ENCODE measurements at regions not wholly inside any gene's neighbourhood (a gene's known extent, or its start where the extent isn't known, plus 50 kb on each side); places are given as distances from the start of the nearest gene placed in this dataset.
"Not testable (repeated sequence)": the region's sequence is repeated elsewhere in the genome, so short reads cannot be mapped to it uniquely, and the experiment has no call there.

DNA sequence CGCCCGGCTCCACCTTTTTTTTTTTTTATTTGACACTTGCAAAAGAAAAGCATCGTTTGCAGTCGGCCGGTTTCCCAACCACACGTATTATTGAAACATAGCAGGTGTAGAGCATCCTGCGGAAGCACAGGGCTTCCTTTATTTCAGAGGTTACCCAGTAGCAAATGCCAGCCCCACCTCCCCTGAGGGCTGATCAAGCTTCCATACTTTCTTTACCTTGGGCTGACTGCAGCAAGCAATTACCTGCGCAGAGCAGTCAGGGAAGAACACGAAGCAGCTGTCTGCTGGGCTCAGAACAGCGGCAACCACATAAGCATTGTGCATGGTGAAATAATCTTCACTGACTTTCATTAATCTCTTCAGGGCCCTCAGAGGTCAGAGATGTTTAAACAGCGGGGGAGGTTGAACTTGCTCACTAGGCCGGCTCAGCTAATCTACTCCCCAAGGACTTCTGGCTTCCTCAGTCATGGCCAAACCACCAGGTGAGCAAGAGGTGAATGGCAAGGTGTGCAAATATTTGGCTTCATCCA, 784.7 kb upstream of the AUTS2 start:
- no peak for DNase-seq

DNA sequence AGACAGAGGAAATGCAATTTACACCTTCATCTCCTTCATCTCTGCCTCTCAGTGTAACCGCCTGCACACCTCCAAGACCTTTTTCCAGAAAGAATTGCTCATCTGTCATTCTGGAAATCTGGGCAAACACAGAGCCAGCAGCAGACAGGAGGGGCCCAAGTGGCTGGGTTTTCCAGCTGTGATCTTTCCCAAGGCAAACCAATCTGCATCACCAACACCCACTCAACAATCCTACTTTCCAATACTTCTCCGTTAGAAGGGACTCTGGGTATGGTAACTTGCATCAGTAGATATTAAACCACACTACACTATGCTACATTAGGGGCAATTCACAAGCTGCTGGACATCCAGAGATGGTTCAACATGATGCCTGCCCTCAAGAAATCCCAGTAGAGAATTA, 781.8 kb upstream of the AUTS2 start:
- no peak for DNase-seq

DNA sequence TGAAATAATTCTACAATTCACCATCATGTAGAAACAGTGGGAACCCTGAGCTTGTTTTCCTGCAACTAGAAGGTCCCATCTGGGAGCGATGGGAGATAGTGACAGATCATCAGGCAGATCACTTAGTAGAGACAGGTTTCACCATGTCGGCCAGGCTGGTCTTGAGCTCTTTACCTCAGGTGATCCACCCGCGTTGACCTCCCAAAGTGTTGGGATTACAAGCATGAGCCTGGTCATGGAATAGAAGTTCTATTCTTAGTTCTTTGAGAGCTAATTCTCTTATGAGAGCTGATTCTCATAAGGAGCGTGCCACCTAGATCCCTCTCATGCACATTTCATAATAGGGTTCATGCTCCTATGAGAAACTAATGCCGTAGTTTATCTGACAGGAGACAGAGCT, 778.0 kb upstream of the AUTS2 start:
- no peak for DNase-seq

DNA sequence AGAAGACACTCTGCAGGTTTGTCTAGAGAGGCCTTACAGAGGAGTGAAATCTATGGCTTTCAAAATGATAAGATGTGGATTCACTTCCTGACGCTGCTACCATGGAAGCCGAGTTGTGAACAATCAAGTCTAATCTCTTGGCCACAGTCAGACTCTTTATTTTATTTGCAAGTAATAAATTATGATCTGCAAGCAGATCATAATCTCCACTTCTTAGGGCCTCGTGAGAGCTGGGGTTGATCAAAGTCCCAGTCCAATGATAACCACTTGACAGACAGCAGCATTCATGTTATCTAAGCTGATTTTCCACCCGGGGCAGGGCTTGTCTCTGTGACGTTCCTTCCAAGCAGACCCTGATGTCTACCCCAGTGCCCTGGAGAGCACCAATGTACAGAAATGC, 776.4 kb upstream of the AUTS2 start:
- no peak for DNase-seq

DNA sequence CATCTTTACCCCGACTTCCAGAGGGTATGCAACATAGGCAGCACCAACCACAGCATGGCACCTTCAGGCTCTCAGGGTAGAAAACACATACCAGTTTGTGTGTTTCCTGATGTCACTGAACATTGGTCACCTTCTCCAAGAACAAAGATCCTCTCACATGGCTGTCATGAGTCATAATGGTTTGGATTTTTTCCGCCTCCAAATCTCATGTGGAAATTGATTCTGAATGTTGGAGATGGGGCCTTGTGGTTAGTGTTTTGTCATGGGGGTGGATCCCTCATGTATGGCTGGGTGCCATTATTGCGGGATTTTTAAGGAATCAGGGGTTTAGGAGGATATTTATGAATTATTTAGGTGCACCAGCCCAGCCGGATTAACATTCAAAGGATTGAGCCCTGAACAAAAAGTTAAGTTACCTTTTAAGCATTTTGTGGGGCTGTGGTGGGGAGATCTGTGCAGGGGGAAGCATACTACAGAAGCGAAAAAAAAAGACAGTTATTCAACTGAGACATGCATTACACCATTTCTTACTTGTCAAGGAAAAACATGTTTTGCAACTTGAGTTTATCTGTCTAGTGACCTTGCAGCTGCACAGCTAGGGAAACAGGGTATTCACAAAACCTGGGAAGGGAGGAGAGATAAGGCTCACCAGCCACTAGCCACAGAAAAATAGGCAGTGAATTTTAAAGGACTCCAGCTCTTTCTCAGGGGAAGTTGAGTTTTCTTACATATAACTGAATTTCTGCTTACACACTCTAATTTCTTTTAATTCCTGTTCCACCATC, 774.1 kb upstream of the AUTS2 start:
- DNase-seq, result no peak

DNA sequence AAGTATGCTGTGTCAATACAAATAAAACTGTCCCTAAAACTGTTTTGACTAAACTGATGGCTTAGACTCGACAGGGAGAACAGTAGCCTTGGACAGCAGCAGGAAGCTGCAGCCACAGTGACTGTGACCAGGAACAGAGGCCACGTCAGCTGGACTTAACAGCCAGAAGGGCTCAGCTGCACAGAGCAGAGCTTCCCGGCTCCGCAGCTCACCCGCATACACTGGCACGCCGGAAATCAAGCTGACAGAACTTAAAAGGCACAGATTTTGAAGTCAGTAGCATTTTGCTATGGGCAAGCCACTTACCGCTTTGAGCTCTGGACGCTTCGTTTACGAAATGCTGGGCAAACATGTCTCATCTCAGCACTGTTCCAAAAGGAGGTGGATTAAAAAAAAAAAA, 769.7 kb upstream of the AUTS2 start:
- DNase-seq, result no peak

DNA sequence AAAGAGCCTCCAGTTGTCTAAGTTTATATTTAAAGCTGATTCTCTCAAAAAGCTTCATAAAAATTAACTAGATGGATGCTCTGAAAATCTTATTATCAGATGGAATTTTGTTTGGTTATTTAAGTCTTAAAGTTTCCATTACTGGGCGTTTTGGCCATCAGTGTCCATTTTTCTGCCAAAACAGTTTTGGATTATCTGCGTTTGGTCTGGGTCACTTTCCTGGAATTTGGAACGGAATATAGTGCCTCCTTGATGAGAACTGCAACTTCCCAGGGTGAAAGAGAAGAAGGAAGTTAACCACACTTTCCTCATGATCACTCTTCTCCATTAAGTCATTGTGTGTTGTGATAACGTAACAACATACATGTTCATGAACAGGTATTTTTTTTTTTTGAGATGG, 764.9 kb upstream of the AUTS2 start:
- no peak for DNase-seq

DNA sequence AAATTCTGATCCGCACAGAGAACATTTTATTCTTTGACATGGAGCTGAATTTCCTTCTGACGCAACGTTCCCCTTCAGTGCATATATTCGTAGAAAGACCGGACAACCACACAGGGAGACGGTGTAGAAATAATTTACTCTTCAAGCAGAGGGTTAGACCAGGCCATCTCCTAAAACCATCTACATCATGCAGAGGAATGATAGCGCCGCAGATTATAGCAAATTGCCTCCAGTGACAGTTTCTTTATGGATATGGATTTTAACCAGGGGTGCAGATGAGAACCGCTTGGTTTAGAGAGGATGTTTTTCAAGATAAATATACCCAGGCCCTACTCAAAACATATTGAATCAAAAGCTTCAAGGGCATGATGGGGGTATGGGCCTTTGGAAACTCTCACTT, 759.3 kb upstream of the AUTS2 start:
- no peak for DNase-seq

DNA sequence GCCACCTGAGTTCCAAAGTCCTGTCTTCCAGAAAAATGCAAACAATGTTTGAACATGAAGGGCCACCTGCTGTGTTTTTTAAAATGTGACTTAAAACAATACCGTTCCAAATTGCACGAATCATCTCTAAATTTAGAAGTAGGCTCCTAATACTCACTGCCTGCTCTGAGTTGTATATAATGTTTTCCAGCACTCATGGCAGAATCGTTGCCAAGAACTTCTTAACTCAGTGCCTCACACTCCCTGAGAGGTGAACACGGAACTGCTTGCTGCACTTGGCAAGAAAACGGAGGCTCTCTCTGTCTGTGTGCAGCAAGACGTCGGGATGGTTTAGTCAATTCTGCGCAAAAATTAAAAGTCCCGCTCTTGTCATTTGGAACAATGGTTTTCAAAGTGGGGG, 757.3 kb upstream of the AUTS2 start:
- no peak for DNase-seq

DNA sequence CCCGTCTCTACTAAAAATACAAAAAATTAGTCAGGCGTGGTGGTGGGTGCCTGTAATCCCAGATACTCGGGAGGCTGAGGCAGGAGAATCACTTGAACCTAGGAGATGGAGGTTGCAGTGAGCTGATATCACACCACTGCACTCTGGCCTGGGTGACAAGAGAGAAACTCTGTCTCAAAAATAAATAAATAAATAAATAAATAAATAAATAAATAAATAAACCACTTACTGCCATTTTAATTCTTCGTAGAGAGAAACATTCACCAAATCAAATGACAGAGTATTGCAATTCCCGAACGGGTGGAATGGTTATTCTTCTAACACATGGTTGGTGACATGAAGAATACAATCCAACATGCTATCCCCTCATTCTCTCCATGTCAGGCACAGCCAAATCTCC, 754.3 kb upstream of the AUTS2 start:
- not testable (repeated sequence) for DNase-seq

DNA sequence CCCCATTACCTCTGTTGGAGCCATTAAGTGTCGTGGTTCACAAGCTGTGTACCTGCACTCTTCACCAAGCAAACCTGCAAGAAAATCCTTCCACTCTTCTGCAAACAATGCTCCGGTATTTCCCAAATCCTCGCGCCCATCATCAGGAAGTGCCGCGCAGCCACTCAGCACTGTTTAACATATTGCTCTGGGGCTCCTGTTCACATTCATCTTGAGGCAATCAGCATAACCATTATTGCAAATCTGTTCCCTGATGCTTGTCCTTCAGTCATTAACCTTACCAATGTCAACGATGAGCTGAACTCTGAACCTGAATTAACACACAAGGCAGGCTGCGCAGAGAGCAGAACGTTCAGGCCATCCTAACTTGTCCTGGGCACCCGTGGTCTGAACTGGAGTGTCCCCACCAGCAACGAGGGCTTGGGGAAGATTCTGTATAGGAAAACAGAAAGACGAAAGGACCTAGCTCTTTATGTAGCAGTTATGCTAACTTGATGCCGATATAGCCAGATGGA, 751.4 kb upstream of the AUTS2 start:
- no peak for DNase-seq

DNA sequence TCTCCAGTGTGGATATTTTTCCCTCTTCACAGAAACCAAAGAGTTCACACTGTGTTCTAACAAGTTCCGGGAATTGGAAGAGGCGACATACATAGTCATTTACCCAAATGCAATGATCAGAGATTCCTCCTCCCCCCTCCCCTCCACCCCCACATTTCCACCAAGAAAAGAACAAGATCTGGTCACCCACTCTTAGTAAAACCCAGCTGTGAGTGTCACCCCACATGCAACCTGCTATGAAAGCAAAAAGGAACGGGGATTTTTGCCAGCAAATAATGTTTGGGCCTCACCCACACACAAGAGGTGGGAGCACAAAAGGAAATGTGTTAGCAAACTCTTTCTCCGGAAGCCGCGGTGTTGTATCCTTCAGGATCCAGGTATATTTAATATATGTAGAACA, 745.0 kb upstream of the AUTS2 start:
- no peak for DNase-seq

DNA sequence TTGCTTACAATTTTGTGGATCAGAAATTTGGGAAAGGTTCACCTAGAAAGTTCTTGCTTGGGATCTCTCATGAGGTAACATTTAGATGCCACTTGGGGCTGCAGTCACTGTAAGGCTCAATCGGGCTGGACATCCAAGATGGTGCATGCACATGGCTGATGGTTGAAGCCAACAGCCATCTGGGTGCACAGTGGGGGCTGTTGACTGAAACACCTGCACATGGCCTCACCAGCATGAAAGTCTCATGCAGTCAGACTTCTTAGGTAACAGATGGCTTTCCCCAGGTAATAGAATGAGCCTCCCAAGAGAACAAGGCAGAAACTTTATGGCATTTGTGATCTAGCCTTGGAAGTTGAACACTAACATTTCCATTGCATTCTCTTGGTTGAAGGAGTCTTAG, 740.7 kb upstream of the AUTS2 start:
- no peak for DNase-seq

DNA sequence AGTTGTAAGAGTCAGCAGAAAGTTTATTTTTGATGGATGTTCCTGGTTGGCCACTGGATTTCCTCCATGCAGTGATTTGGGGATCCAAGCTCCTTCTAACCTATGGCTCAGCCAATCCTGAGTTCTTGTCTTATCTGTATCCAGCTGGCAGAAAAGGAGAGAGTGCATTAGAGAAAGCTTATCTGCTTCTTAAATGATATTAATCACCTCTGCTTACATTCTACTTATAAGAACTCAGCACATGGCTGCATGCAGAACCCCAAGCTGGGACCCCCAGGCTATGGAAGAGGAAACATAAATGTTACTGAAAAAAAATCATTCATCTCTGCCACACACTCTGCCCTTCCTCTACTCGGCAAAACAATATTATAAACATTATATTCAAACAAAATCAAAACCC, 739.8 kb upstream of the AUTS2 start:
- DNase-seq, result no peak

DNA sequence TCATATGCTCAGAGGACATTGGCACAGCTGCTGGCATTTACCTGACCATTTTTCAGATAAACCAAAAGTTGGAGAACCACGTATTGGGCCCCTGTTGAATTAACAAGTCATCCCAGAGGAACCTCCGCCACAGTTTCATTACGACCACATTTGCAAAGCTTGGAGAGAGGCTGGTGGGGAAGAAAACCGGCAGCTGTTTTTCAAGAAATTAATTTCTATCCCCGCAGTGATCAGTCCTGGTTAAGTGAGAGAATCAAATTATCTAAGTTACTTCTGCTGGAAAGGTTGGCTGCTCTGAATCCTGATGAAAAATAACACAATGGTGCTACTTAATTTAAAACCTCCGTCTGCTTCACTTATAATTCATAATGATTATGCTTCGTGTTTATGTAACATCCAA, 737.1 kb upstream of the AUTS2 start:
- no peak for DNase-seq

DNA sequence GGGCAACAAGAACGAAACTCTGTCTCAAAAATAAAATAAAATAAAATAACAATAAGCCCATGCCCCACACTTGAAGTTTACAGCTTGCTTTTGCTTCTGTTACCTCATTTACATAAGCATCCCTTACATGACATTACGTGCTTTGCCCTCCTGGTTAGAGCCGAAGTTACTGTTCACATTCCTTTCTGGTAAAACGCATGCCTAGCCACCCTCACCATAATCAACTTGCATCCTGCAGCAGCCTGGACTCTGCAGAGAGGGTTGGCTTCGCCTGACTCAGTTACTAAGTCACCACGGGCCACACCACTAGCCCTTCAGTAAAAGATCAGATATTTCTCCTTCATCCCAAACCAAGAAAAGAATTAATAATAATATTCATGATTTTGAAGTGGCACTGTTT, 736.0 kb upstream of the AUTS2 start:
- DNase-seq, result no peak

DNA sequence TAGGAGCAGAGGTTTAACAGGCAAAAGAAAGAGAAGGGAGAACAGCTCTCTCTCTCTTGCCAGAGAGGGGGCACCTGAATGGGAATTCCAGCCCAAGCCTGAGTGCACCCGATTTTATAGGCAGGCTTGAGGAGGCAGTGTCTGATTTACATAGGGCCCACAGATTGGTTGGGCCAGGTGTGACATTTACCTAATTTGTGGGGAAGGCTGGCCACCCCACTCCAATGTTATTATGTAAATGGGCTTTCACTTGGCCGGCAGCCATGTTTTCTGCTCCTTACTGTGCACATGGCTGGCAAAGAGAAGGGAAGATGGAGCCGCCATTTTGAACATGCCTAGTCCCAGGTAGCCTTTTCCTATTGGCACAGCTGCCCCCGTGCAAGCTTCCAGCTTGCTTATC, 735.5 kb upstream of the AUTS2 start:
- no peak for DNase-seq

DNA sequence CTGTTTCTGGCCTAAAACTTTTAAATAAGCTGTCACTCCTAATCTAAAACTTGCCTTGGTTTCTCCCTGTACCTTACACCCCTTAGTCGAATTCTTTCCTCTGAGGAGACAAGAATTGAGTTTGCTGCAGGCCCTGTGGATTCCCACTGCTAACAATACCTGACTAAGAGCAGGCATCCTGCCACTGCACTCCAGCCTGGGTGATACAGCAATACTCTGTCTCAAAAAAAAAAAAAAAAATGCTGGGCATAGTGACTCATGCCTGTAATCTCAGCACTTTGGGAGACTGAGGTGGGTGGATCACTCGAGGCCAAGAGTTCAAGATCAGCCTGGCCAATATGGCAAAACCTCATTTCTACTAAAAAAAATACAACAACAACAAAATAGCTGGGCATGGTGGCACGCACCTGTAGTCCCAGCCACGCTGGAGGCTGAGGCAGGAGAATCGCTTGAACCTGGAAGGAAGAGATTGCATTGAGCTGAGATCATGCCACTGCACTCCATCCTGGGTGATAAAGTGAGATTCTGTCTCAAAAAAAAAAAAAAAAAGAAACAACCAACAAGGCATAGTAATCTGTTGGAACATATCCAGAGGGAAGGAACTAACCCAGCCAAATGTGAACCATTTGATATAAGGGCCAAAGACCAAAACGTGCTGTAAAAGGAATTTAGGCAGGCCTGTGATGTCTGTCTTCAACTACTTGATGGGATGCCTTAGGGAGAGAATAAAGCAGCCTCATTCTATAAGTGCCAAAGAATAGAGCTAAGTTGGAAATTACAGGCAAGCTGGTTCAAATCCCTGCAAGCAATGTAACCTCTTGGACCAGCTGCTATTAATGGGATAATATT, 732.7 kb upstream of the AUTS2 start:
- no peak for DNase-seq

DNA sequence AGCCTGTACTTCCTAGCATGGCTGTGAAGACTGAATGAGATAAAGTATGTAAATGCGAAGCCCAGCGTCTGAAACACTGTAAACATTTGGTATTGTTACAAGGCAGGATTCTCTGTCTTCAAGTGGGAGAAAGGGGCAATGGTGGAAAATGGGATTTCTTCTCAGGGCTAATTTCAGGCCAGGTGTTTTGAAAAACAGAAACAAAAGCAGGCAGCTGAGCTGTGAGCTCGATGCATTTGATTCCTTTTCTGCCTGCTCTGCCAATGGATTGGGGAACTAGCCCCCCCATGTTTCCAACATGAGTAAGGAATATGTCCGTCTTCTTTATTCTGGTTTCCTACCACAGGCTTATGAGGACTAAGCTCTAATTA, 732.1 kb upstream of the AUTS2 start:
- DNase-seq, result no peak

DNA sequence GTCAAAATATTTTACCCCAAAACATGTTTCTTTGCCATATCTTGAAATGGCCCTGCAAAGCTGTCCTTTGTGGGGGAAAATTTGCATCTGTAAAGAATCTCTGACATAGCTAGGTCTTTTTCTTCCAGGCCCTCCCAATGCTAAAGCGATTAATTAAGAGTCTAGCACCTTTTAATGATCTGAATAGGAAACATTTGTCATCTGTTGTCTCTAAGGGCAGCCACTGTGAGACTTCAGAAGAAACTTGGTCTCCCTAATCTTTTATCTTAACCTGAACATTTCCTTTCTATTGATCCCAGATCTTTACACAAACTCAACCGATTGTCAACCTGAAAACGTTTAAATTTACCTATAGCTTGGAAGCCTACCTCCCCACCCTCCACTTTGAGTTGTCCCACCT, 731.6 kb upstream of the AUTS2 start:
- DNase-seq, result not testable (repeated sequence)

DNA sequence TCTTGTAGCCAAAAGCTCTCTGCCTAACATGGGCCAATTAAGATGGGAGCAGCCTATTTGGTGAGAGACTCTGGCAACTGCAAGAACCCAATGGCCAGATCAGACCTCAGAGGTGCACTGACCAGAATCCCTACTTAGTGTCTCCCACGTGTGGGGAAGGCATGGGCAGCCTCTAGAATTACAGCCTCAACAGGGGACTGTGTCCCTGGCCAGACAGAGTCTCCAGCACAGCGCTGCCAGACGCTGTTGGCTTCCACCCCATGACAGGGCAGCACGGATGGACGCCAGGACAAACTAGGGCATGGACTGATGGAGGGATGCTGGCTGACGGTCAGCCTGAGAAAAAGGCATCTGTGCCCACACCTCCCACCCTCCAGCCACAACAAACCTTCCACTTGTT, 729.3 kb upstream of the AUTS2 start:
- no peak for DNase-seq

DNA sequence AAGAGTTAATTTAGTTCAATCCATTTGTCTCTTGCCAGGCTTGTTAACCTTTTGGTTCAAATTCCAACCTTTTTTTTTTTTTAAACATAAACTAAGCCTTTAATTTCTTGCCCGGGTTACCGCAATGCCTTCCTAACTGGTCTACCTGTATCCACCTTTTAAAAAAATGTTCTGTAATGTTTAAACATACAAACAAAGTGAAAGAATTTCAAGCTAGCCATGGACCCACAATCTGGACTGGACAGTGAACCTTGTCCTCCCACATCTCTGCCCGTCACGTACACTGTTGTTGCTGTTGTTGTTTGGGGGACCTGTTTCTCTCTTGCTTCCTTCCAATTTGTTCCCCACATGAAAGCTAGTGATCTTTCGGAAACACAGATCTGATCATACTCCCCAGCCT, 724.7 kb upstream of the AUTS2 start:
- DNase-seq, result no peak

DNA sequence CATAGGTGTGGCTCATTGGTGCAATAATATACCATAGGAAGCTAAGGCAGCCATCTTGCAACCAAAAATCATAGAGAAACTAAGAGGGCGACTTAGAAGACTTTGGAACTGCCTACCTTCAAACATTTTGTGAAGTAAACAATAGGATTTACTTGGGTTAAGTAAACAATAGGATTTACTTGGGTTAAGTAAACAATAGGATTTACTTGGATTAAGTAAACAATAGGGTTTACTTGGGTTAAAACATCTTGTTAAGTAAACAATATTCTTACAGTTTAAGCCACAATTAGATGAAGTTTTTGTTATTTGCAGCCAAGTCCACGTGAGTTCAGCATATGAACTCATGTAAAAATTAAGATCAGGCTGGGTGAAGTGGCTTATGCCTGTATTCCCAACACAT, 722.4 kb upstream of the AUTS2 start:
- DNase-seq, result no peak

DNA sequence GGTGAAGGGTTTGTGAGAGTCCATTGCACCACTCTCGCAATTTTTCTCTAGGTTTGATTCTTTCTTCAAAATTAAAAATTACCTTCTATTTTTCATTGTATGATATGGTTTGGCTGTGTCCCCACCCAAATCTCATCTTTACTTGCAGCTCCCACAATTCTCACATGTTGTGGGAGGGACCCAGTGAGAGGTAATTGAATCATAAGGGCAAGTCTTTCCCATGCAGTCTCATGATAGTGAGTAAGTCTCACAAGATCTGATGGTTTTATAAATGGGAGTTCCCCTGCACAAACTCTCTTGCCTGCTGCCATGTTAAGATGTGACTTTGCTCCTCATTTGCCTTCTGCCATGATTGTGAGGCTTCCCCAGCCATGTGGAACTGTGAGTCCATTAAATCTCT, 711.2 kb upstream of the AUTS2 start:
- DNase-seq, result not testable (repeated sequence)
